ENCODE measurements at regions not wholly inside any gene's neighbourhood (a gene's known extent, or its start where the extent isn't known, plus 50 kb on each side); places are given as distances from the start of the nearest gene placed in this dataset.
A peak's percentile ranks its signal among the peaks of the same experiment; 100 is the strongest.

- Histone ChIP-seq H3K27me3 (replicated peaks in 1 of 2; ENCODE audit: control insufficient read depth in 2 of 2, extremely low read depth in 1 of 2, insufficient read depth in 2 of 2, low read length in 1 of 2) (no peaks in the 10 kb centered on the region), H3K9me3 (no peaks in the 10 kb centered on the region), H3K36me3 (ENCODE audit: control insufficient read depth in 2 of 2, extremely low read depth in 1 of 2, insufficient read depth in 1 of 2, low read length in 1 of 2) (no peaks in the 10 kb centered on the region), H3K27ac (ENCODE audit: low read length) (no peak overlapping the region), H3K4me3 (ENCODE audit: control insufficient read depth in 1 of 2, extremely low read depth in 1 of 2, low read length in 1 of 2) (no peak overlapping the region), H3K4me1 (ENCODE audit: control insufficient read depth in 1 of 2, extremely low read depth in 1 of 2, insufficient read depth in 2 of 2, low read length in 2 of 2) (peaks cover 2 to 8% of the 10 kb centered on the region in 2 experiments)
- DNase-seq (no peak), ATAC-seq (replicated peaks in 1 of 4) (no peak)
- CTCF ChIA-PET = interaction anchor here in 1 of 2 donors (1.0 kb wide), 2 partner anchors 10 to 38 kb away, joined by 3 to 4 read pairs; no protein-coding TSS in a partner anchor
- WGBS (ENCODE audit: insufficient coverage) = 80% methylated on average over 1 of the region's 5 CpGs
- Mint-ChIP-seq H3K4me1 (peaks cover 49 to 65% (median 63%) of the 10 kb centered on the region in 3 donors), H3K4me3 (no peak overlapping the region), H3K27me3 (no peaks in the 10 kb centered on the region), H3K9me3 (peaks cover 0 to 7% (median 3%) of the 10 kb centered on the region in 3 donors), H3K27ac (peak overlapping the region in 1 of 2 donors; percentile 61), H3K36me3 (peaks cover 18% of the 10 kb centered on the region)
- POLR2A ChIA-PET = interaction anchor here (0.5 to 0.6 kb wide), 3 partner anchors 69 to 1625 kb away, joined by 3 to 5 read pairs (median 4); no protein-coding TSS in a partner anchor
Observed at GRCh38 chr13:73873940-73874830, 260.0 kb downstream of the KLF12 start.

DNA sequence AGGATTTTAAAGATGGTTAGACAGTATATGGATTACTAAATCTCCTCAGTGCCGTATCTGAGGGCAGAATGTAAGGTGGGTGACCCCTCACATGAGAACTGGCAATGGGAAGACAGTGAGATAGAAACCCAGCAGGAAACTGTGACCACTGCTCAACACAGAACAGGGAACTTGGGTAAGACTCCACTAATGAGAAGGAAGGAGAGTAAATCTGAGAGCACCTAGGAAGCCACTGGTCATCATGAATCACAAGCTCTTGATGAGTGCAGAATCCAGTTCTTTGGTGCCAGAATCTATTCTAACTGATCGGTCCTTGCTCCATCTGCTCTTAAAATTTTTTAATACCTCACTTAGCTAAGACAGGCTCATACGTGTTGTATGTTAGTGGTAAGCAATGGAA lies 261.8 kb downstream of the KLF12 start:
- CTCF ChIA-PET = interaction anchor here in 1 of 2 donors (0.6 kb wide), 1 partner anchor 37 kb away, joined by 3 read pairs; no protein-coding TSS in a partner anchor
- WGBS (ENCODE audit: insufficient coverage) = 100% methylated on average over 1 of the region's 3 CpGs
- no peak for DNase-seq
- Histone ChIP-seq H3K9me3 (no peaks in the 10 kb centered on the region), H3K4me1 (ENCODE audit: control insufficient read depth in 1 of 2, extremely low read depth in 1 of 2, insufficient read depth in 2 of 2, low read length in 2 of 2) (peaks cover 2 to 8% of the 10 kb centered on the region in 2 experiments), H3K36me3 (ENCODE audit: control insufficient read depth in 2 of 2, extremely low read depth in 1 of 2, insufficient read depth in 1 of 2, low read length in 1 of 2) (no peaks in the 10 kb centered on the region), H3K27me3 (replicated peaks in 1 of 2; ENCODE audit: control insufficient read depth in 2 of 2, extremely low read depth in 1 of 2, insufficient read depth in 2 of 2, low read length in 1 of 2) (no peaks in the 10 kb centered on the region), H3K27ac (ENCODE audit: low read length) (no peak overlapping the region), H3K4me3 (ENCODE audit: control insufficient read depth in 1 of 2, extremely low read depth in 1 of 2, low read length in 1 of 2) (no peak overlapping the region)
- peaks cover 37 to 55% (median 55%) of the 10 kb centered on the region in 3 donors for H3K4me1 Mint-ChIP-seq
- H3K27ac Mint-ChIP-seq = peak overlapping the region; percentile 15 to 68
- no peak overlapping the region for H3K4me3 Mint-ChIP-seq
- POLR2A ChIA-PET = interaction anchor here (0.6 kb wide), 2 partner anchors 63 to 551 kb away, joined by 3 read pairs; no protein-coding TSS in a partner anchor
- H3K36me3 Mint-ChIP-seq = peaks cover 2% of the 10 kb centered on the region
- ATAC-seq (replicated peaks in 1 of 4) = no peak
- no peaks in the 10 kb centered on the region for H3K27me3 Mint-ChIP-seq
- peaks cover 0 to under 1% (median 0%) of the 10 kb centered on the region in 3 donors for H3K9me3 Mint-ChIP-seq

DNA sequence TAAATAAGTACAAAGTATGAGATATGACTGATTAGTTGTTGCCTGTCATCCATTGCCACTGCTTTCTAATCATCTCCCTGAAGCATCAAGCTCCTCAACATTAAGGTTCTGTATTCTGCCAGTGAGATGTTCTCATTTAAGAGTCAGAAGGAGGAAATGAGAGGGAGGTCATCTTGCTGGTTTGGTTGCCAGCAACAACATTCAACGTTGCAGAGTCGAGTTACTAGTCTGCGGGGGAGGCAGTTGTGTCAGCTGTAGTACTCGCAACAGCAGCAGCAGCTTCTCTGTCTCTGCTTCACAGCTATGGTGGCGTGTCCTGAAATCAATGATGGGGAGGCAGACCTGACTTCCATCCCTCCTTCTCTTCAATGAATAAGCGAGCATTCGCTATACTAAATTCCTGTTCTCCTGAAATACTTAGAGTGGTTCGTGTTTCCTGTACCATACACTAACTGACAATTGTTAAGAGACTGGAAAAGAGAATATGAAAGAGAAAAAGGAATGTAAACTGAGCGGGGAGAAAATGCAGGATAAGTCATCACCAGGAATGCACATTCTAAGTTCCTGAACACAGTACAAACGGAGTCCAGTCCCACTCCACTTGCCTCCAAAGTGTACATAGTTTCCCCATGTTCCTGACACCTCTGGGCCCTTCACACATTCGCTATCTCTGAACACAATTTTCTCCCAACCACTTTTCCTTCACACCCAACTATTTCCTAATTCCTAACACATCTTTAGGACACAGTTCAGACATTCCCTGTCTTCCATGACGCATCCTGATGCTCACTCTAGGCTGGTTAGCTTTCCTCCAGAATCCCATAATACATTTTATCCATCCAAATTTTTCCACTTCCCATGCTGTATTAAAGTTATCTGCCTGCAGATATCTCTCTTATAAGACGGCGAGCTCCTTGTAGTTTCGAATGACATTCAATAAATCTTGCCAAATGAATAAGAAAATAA lies 263.0 kb downstream of the KLF12 start:
- Histone ChIP-seq H3K4me1 (ENCODE audit: control insufficient read depth in 1 of 2, extremely low read depth in 1 of 2, insufficient read depth in 2 of 2, low read length in 2 of 2) (peaks cover 2 to 8% of the 10 kb centered on the region in 2 experiments), H3K36me3 (ENCODE audit: control insufficient read depth in 2 of 2, extremely low read depth in 1 of 2, insufficient read depth in 1 of 2, low read length in 1 of 2) (no peaks in the 10 kb centered on the region), H3K27me3 (replicated peaks in 1 of 2; ENCODE audit: control insufficient read depth in 2 of 2, extremely low read depth in 1 of 2, insufficient read depth in 2 of 2, low read length in 1 of 2) (no peaks in the 10 kb centered on the region), H3K4me3 (ENCODE audit: control insufficient read depth in 1 of 2, extremely low read depth in 1 of 2, low read length in 1 of 2) (no peak overlapping the region), H3K27ac (ENCODE audit: low read length) (peak overlapping the region; percentile 30), H3K9me3 (no peaks in the 10 kb centered on the region)
- 74% methylated on average over 9 of the region's 15 CpGs for WGBS (ENCODE audit: insufficient coverage)
- H3K27ac Mint-ChIP-seq = peak overlapping the region; percentile 80 to 84
- ChIA-PET POLR2A (no interaction called here), CTCF (interaction anchor here in 1 of 2 donors (0.6 kb wide), 1 partner anchor 437 kb away, joined by 4 read pairs; no protein-coding TSS in a partner anchor)
- DNase-seq (peak in 5 of 35 experiments; percentile 4 to 23 (median 9)), ATAC-seq (replicated peaks in 1 of 4) (peak in 3 of 4 experiments; percentile 45 to 53 (median 48))
- H3K9me3 Mint-ChIP-seq = no peaks in the 10 kb centered on the region
- no peak overlapping the region for H3K4me3 Mint-ChIP-seq
- H3K4me1 Mint-ChIP-seq = peaks cover 45 to 60% (median 58%) of the 10 kb centered on the region in 3 donors
- H3K36me3 Mint-ChIP-seq = peaks cover 2% of the 10 kb centered on the region
- H3K27me3 Mint-ChIP-seq = no peaks in the 10 kb centered on the region

- DNase-seq (peak in 1 of 35 experiments; percentile 22), ATAC-seq (replicated peaks in 1 of 4) (peak in 3 of 4 experiments; percentile 15 to 55 (median 35))
- Mint-ChIP-seq H3K36me3 (peaks cover 2% of the 10 kb centered on the region), H3K4me1 (peaks cover 56 to 65% (median 62%) of the 10 kb centered on the region in 3 donors), H3K27ac (peak overlapping the region; percentile 80 to 84), H3K27me3 (no peaks in the 10 kb centered on the region), H3K9me3 (no peaks in the 10 kb centered on the region), H3K4me3 (no peak overlapping the region)
- H3K4me3 ChIP-seq (ENCODE audit: control insufficient read depth in 1 of 2, extremely low read depth in 1 of 2, low read length in 1 of 2) = no peak overlapping the region
- no peaks in the 10 kb centered on the region for H3K36me3 ChIP-seq (ENCODE audit: control insufficient read depth in 2 of 2, extremely low read depth in 1 of 2, insufficient read depth in 1 of 2, low read length in 1 of 2)
- H3K27me3 ChIP-seq (replicated peaks in 1 of 2; ENCODE audit: control insufficient read depth in 2 of 2, extremely low read depth in 1 of 2, insufficient read depth in 2 of 2, low read length in 1 of 2) = no peaks in the 10 kb centered on the region
- peak overlapping the region; percentile 30 for H3K27ac ChIP-seq (ENCODE audit: low read length)
- peaks cover 2 to 8% of the 10 kb centered on the region in 2 experiments for H3K4me1 ChIP-seq (ENCODE audit: control insufficient read depth in 1 of 2, extremely low read depth in 1 of 2, insufficient read depth in 2 of 2, low read length in 2 of 2)
- no peaks in the 10 kb centered on the region for H3K9me3 ChIP-seq
- ChIA-PET CTCF (no interaction called here), POLR2A (interaction anchor here (0.6 kb wide), 2 partner anchors 124 to 880 kb away, joined by 3 read pairs; no protein-coding TSS in a partner anchor)
- WGBS (ENCODE audit: insufficient coverage) = 100% methylated on average over 1 of the region's 5 CpGs
Observed at GRCh38 chr13:73870036-73870741, 264.0 kb downstream of the KLF12 start.

DNA sequence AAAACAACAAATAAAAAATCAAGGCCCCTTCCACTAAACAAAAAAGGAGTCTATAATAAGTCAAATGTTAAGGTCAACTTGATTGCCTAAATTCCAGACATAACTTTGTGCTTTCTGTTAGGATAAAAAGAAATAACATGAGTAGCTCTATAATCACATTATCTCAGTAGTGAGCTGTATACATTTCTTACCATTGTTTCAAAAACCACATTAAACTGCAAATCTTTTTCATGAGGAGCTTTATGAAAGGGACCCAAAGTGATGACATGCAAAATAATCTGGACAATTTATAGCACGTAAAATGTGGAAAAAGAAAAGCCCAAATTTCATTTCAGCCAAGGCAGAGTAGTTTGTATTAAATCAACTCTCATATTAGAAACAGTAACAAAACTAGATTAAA lies 269.2 kb downstream of the KLF12 start:
- Histone ChIP-seq H3K27me3 (replicated peaks in 1 of 2; ENCODE audit: control insufficient read depth in 2 of 2, extremely low read depth in 1 of 2, insufficient read depth in 2 of 2, low read length in 1 of 2) (no peaks in the 10 kb centered on the region), H3K36me3 (ENCODE audit: control insufficient read depth in 2 of 2, extremely low read depth in 1 of 2, insufficient read depth in 1 of 2, low read length in 1 of 2) (no peaks in the 10 kb centered on the region), H3K4me1 (ENCODE audit: control insufficient read depth in 1 of 2, extremely low read depth in 1 of 2, insufficient read depth in 2 of 2, low read length in 2 of 2) (peaks cover 6% of the 10 kb centered on the region in 2 experiments), H3K27ac (ENCODE audit: low read length) (no peak overlapping the region), H3K9me3 (no peaks in the 10 kb centered on the region), H3K4me3 (ENCODE audit: control insufficient read depth in 1 of 2, extremely low read depth in 1 of 2, low read length in 1 of 2) (no peak overlapping the region)
- no CpG with 5 or more reads among the region's 1 CpG for WGBS (ENCODE audit: insufficient coverage)
- no peak for ATAC-seq (replicated peaks in 1 of 4)
- H3K4me3 Mint-ChIP-seq = no peak overlapping the region
- ChIA-PET POLR2A (no interaction called here), CTCF (no interaction called here)
- peaks cover 4% of the 10 kb centered on the region for H3K36me3 Mint-ChIP-seq
- H3K9me3 Mint-ChIP-seq = no peaks in the 10 kb centered on the region
- no peak for DNase-seq
- H3K27ac Mint-ChIP-seq = peak overlapping the region; percentile 23 to 65
- H3K27me3 Mint-ChIP-seq = no peaks in the 10 kb centered on the region
- peaks cover 50 to 63% (median 62%) of the 10 kb centered on the region in 3 donors for H3K4me1 Mint-ChIP-seq

Data from T-cell (primary cell).